ENCODE measurements at regions not wholly inside any gene's neighbourhood (a gene's known extent, or its start where the extent isn't known, plus 50 kb on each side); places are given as distances from the start of the nearest gene placed in this dataset.

DNA sequence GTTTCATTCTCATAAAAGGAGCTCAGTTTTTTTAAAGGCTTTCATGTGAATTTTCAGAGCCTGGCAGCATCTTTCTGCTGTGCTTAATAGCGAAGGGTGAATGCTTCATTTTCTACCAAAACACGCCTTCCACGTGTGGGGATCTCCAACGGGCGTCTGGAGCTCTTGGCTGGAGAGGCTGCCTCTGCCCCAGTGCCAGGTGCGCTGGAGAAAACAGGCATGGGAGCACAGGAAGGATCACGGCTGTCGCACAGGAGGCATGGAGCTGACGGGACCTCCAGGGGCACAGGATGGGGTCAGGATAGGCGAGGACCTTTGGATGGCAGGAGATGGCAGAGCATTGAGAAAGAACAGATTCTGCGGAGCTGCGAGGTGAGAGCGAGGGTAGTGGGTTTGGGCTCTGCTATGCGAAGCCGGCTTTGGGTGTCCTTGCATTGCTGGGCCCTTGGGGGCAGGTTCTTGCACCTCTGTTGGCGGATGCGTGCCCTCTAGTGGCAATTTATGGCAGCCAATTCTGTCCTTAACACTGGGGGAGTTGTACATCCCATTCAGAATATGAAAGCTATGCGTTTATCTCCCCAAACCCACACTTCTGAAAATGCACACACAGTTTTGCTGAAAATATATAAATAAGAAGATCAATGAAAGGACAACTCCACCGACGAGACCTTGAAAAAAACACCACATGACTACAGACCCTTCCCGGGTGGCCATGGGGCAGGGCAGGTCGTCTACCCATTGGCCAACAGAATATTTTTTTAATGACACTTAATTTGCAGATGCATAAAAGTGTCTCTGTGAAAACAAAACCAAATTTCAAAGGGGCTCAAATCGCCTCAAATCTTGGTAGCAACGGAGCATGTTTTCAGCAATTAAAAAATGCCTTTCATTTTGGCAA lies 90.4 kb upstream of the SLC35G4 start:
- 41 to 44% methylated on average over 24 of the region's 24 CpGs for WGBS, 2 donors
- no peak for FAIRE-seq
- peak; percentile 13 to 74 (median 50) for DNase-seq

DNA sequence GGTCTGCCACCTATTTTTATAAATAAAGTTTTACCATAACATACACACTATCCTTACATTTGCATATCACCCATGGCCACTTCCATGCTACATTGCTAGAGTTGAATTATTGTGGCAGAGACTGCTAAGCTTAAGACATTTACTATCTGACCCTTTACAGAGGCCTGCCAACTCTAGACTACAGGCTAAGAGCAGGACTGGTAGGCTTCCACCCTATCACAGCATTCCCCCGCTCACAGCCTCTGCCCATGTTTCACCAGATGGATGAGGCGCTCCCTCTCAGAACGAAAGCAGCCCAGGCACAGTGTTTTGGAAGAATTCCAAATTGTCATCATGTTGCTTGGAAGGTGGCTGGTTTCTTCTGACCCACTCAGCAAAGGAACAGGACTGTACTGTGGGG lies 91.7 kb upstream of the SLC35G4 start:
- Histone ChIP-seq H3K36me3 (no peaks in the 10 kb centered on the region), H3K4me3 (no peak overlapping the region), H3K27me3 (no peaks in the 10 kb centered on the region), H3K4me1 (no peaks in the 10 kb centered on the region), H3K27ac (no peak overlapping the region), H3K9me3 (no peaks in the 10 kb centered on the region)
- WGBS, 2 donors = 59 to 74% methylated on average over 3 of the region's 3 CpGs
- intact Hi-C loops (cut with DNase I) = no loop called here
- ATAC-seq (no peak), FAIRE-seq (no peak), DNase-seq (no peak)
- TF ChIP-seq, protein P1, sequence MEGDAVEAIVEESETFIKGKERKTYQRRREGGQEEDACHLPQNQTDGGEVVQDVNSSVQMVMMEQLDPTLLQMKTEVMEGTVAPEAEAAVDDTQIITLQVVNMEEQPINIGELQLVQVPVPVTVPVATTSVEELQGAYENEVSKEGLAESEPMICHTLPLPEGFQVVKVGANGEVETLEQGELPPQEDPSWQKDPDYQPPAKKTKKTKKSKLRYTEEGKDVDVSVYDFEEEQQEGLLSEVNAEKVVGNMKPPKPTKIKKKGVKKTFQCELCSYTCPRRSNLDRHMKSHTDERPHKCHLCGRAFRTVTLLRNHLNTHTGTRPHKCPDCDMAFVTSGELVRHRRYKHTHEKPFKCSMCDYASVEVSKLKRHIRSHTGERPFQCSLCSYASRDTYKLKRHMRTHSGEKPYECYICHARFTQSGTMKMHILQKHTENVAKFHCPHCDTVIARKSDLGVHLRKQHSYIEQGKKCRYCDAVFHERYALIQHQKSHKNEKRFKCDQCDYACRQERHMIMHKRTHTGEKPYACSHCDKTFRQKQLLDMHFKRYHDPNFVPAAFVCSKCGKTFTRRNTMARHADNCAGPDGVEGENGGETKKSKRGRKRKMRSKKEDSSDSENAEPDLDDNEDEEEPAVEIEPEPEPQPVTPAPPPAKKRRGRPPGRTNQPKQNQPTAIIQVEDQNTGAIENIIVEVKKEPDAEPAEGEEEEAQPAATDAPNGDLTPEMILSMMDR (IDR thresholded peaks at IDR 0.05) = no peak

More for the DNA sequence above, 90.4 kb upstream of the SLC35G4 start:
- intact Hi-C loops (cut with DNase I) = no loop called here
- peak; percentile 50 to 90 (median 69) for ATAC-seq
- TF ChIP-seq, protein P1 (IDR thresholded peaks at IDR 0.05) = peak; percentile 20 to 62 (median 40)
- Histone ChIP-seq H3K4me3 (no peak overlapping the region), H3K4me1 (no peaks in the 10 kb centered on the region), H3K9me3 (no peaks in the 10 kb centered on the region), H3K36me3 (no peaks in the 10 kb centered on the region), H3K27me3 (no peaks in the 10 kb centered on the region), H3K27ac (no peak overlapping the region)

DNA sequence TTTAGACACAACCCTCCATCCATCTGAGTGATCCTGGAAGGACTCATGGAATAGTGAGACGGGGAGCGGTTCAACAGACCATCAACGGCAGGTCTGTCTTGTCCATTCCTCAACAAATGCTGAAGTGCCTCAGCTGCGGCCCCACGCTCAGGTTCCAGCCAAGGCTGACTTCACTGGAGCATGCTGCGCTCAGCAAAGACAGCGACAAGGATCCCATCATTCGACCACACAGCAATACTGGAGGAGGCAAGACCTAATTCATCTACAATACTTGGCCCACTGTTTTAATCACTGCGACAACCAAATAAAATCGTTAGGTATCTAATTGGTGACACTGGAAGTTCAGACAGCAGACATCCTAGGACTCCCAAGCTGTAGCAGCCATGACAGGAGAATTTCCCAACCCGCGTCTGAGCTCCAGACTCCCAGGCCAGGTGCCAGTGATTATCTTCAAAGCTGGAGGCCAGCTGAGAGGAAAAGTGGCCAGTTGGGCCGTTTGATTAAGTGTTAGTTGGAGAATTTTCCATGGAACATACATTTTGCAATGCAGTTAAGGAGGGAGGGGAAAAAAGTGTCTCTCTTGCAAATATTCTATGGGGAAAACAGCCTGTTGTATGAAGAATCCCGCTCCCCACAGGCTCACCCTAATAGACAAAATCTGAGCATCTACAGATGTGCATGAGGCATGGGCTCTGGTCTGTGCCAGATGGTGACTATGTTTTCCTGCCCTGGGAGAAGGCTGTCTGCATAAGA lies 92.5 kb upstream of the SLC35G4 start:
- Histone ChIP-seq H3K36me3 (no peaks in the 10 kb centered on the region), H3K4me3 (no peak overlapping the region), H3K9me3 (no peaks in the 10 kb centered on the region), H3K27ac (no peak overlapping the region), H3K4me1 (no peaks in the 10 kb centered on the region), H3K27me3 (no peaks in the 10 kb centered on the region)
- DNase-seq = no peak
- no peak for ATAC-seq
- TF ChIP-seq, protein P1 (IDR thresholded peaks at IDR 0.05) = no peak
- 65 to 71% methylated on average over 14 of the region's 14 CpGs for WGBS, 2 donors
- intact Hi-C loops (cut with DNase I) = no loop called here
- no peak for FAIRE-seq

DNA sequence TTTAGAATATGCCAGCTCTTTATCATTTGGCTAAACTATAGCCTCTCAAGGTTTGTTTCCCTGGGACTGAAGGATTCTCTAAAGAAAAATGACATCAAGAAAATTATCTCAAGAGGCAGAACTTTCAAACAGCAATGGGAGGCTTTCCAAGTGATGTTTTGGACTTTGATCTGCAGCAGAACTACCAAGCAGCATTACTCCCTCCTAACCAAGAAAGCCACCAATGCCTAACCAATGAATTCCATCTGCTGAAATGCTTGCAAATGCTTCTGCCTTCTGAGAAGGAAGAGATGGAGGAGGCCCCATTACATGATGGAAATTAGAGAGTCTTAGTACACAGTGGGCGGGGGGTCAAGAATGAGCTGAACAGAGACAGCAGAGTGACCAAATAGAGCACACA lies 95.1 kb upstream of the SLC35G4 start:
- DNase-seq (no peak), ATAC-seq (no peak), FAIRE-seq (no peak)
- H3K36me3 ChIP-seq = no peaks in the 10 kb centered on the region
- H3K4me3 ChIP-seq = no peak overlapping the region
- H3K9me3 ChIP-seq = no peaks in the 10 kb centered on the region
- H3K4me1 ChIP-seq = no peaks in the 10 kb centered on the region
- H3K27me3 ChIP-seq = no peaks in the 10 kb centered on the region
- TF ChIP-seq, protein P1 (IDR thresholded peaks at IDR 0.05) = no peak
- intact Hi-C loops (cut with DNase I) = no loop called here
- WGBS, 2 donors = 75 to 77% methylated on average over 1 of the region's 1 CpG
- H3K27ac ChIP-seq = no peak overlapping the region

Data from pancreas (tissue), 10 donors.